ENCODE measurements at regions not wholly inside any gene's neighbourhood (a gene's known extent, or its start where the extent isn't known, plus 50 kb on each side); places are given as distances from the start of the nearest gene placed in this dataset.

DNA sequence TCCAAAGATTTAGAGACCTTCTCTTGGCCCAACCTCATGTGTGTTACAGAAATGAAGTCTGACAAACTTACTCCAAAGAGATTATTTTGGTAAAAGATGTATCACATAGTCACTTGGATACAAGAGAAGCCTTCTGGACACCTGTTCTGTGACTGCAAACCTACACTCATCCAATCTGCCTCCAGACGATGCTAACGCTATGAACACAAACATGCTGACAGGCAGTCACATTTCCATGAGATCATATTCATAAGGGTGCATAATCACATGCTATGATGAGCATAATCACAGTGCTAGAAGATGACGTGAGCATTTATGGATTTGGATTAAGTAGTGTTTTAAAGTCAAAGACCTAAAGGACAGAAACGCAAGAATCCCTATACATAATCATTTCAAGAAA lies 340.2 kb downstream of the HACE1 start:
- Histone ChIP-seq H3K27me3 (peaks cover 0 to 3% (median 0%) of the 10 kb centered on the region in 4 donors), H3K9me3 (no peaks in the 10 kb centered on the region), H3K4me1 (no peaks in the 10 kb centered on the region), H3K27ac (replicated peaks in 1 of 4) (no peak overlapping the region), H3K4me3 (no peak overlapping the region), H3K36me3 (no peaks in the 10 kb centered on the region)
- intact Hi-C loops (cut with DNase I): no loop called here
- TF ChIP-seq EP300 (IDR thresholded peaks at IDR 0.05) (no peak), POLR2A (IDR thresholded peaks at IDR 0.05; ENCODE audit: low read depth) (no peak), POLR2AphosphoS5 (IDR thresholded peaks at IDR 0.05) (no peak)
- WGBS: 92% methylated on average over 4 of the region's 4 CpGs
- DNase-seq (ENCODE audit: extremely low spot score): no peak

DNA sequence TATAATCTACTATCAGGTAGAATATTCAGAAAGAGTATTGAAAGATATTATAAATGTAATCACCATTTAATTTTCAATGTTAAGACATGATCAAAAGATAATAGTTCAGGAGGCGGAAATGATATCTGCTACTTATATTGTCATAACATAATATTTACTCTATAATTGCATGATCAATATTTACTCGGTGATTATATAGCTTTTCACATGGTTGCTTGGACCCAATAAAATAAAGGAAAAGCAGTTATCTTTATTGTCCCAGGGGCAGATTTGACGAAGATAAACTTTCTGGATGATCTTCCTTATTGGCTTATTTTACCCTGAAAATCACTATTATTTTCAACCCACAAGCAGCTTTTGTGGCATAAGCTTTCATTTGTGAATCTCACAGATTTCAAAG lies 350.4 kb downstream of the HACE1 start:
- Histone ChIP-seq H3K27ac (replicated peaks in 1 of 4) (no peak overlapping the region), H3K9me3 (no peaks in the 10 kb centered on the region), H3K4me1 (no peaks in the 10 kb centered on the region), H3K27me3 (no peaks in the 10 kb centered on the region), H3K4me3 (no peak overlapping the region), H3K36me3 (no peaks in the 10 kb centered on the region)
- TF ChIP-seq POLR2AphosphoS5 (IDR thresholded peaks at IDR 0.05): no peak
- DNase-seq (ENCODE audit: extremely low spot score): no peak
- intact Hi-C loops (cut with DNase I): no loop called here
- WGBS: 93% methylated on average over 3 of the region's 3 CpGs

DNA sequence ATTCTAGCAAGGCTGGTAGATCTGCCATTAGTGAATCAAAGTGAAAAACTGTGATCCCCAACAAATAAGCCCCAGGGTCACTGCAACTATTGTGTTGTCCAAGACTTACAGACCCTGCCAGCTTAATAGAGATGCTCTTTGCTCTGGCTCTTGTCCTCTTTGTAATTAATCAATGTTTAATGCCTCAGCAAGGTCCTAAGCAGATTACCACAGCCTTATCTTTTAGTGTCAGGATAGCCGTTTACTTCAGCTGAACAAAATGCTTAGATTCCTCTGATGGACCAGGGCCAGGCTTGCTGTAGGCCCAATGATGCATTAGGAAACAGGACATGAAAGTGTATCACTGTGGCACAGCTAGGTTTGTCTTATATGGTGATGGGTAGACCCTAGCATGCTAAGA lies 353.3 kb downstream of the HACE1 start:
- TF ChIP-seq EP300 (IDR thresholded peaks at IDR 0.05) (no peak), POLR2AphosphoS5 (IDR thresholded peaks at IDR 0.05) (no peak), POLR2A (IDR thresholded peaks at IDR 0.05; ENCODE audit: low read depth) (no peak)
- no peak overlapping the region for H3K4me3 ChIP-seq
- no peaks in the 10 kb centered on the region for H3K36me3 ChIP-seq
- H3K27me3 ChIP-seq: no peaks in the 10 kb centered on the region
- no peak for DNase-seq (ENCODE audit: extremely low spot score)
- no peak overlapping the region for H3K27ac ChIP-seq (replicated peaks in 1 of 4)
- no peaks in the 10 kb centered on the region for H3K4me1 ChIP-seq
- WGBS: 91% methylated on average over 1 of the region's 1 CpG
- H3K9me3 ChIP-seq: no peaks in the 10 kb centered on the region
- intact Hi-C loops (cut with DNase I): no loop called here

DNA sequence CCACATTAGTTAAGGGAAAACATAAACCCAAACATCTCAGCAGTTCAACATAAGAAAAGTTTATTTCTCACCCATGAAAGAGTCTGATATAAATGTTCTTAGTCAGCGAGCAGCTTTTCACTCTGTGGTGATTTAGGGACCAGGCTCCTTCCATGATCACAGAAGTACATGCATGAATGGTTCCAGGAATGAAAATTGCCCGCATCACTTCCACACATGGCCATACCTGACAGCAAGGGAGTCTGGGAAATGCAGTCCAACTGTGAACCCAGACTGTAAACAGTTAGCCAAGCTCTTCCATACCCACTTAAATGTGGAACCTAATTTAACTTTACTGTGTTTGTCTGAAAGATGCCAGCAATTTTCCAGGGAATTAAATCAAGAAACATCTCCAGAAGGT lies 353.9 kb downstream of the HACE1 start:
- intact Hi-C loops (cut with DNase I): no loop called here
- Histone ChIP-seq H3K27me3 (no peaks in the 10 kb centered on the region), H3K9me3 (no peaks in the 10 kb centered on the region), H3K36me3 (no peaks in the 10 kb centered on the region), H3K27ac (replicated peaks in 1 of 4) (no peak overlapping the region), H3K4me1 (no peaks in the 10 kb centered on the region), H3K4me3 (no peak overlapping the region)
- no peak for DNase-seq (ENCODE audit: extremely low spot score)
- WGBS: 68% methylated on average over 2 of the region's 2 CpGs
- TF ChIP-seq, protein P1, sequence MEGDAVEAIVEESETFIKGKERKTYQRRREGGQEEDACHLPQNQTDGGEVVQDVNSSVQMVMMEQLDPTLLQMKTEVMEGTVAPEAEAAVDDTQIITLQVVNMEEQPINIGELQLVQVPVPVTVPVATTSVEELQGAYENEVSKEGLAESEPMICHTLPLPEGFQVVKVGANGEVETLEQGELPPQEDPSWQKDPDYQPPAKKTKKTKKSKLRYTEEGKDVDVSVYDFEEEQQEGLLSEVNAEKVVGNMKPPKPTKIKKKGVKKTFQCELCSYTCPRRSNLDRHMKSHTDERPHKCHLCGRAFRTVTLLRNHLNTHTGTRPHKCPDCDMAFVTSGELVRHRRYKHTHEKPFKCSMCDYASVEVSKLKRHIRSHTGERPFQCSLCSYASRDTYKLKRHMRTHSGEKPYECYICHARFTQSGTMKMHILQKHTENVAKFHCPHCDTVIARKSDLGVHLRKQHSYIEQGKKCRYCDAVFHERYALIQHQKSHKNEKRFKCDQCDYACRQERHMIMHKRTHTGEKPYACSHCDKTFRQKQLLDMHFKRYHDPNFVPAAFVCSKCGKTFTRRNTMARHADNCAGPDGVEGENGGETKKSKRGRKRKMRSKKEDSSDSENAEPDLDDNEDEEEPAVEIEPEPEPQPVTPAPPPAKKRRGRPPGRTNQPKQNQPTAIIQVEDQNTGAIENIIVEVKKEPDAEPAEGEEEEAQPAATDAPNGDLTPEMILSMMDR (IDR thresholded peaks at IDR 0.05): no peak
- no peak for TF ChIP-seq POLR2AphosphoS5 (IDR thresholded peaks at IDR 0.05)
- TF ChIP-seq EP300 (IDR thresholded peaks at IDR 0.05): no peak
- TF ChIP-seq POLR2A (IDR thresholded peaks at IDR 0.05; ENCODE audit: low read depth): no peak

DNA sequence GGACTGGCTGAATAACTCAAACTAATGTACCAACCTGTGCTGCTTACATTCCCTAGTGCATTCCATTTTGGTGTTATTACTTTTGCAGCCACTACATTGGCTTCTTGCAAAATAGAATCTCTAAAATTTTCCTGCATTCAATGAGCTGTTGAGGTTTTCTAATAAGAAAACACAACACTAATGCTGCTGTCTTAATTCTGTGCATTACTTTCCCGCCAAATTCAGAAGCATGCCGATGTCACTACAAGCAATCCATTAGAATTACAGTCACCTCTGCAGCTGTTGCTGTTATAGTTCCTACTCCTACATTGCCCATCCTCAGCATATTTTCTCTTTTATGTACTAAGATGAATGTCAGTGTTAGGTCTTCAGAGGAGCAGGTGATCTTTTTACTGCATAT lies 359.5 kb downstream of the HACE1 start:
- TF ChIP-seq, protein P1 (IDR thresholded peaks at IDR 0.05): no peak
- TF ChIP-seq EP300 (IDR thresholded peaks at IDR 0.05) (no peak), POLR2AphosphoS5 (IDR thresholded peaks at IDR 0.05) (no peak), POLR2A (IDR thresholded peaks at IDR 0.05; ENCODE audit: low read depth) (no peak)
- intact Hi-C loops (cut with DNase I): no loop called here
- H3K27me3 ChIP-seq: no peaks in the 10 kb centered on the region
- H3K9me3 ChIP-seq: no peaks in the 10 kb centered on the region
- WGBS: 78% methylated on average over 2 of the region's 2 CpGs
- DNase-seq (ENCODE audit: extremely low spot score): no peak
- H3K4me1 ChIP-seq: no peaks in the 10 kb centered on the region
- H3K36me3 ChIP-seq: no peaks in the 10 kb centered on the region
- H3K27ac ChIP-seq (replicated peaks in 1 of 4): no peak overlapping the region
- no peak overlapping the region for H3K4me3 ChIP-seq

DNA sequence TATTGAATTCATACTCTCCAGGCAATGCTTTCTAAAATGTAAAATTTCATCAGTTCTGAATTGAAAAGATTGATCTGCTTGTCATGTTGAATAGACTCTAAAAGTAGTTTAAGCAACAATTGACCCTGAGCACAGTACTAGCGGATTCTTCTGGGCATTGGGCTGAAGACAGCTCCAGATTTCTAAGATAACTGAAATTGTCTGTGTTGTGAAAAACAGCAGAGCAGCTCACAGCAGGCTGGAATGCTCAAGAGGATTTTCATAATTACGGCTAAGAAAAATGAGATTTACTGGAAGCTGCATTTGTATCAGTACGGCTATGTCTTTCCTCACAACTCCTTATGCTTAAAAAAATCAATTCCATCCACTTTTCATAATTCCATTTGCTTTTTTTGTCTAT lies 373.7 kb downstream of the HACE1 start:
- intact Hi-C loops (cut with DNase I): no loop called here
- no peaks in the 10 kb centered on the region for H3K9me3 ChIP-seq
- H3K4me1 ChIP-seq: no peaks in the 10 kb centered on the region
- no peak overlapping the region for H3K4me3 ChIP-seq
- H3K27ac ChIP-seq (replicated peaks in 1 of 4): no peak overlapping the region
- H3K36me3 ChIP-seq: no peaks in the 10 kb centered on the region
- H3K27me3 ChIP-seq: no peaks in the 10 kb centered on the region
- DNase-seq (ENCODE audit: extremely low spot score): no peak
- 71% methylated on average over 3 of the region's 3 CpGs for WGBS
- TF ChIP-seq, protein P1 (IDR thresholded peaks at IDR 0.05): no peak
- TF ChIP-seq POLR2A (IDR thresholded peaks at IDR 0.05; ENCODE audit: low read depth): no peak
- no peak for TF ChIP-seq POLR2AphosphoS5 (IDR thresholded peaks at IDR 0.05)
- TF ChIP-seq EP300 (IDR thresholded peaks at IDR 0.05): no peak

All from esophagus muscularis mucosa (tissue), 4 donors.